Retinal pigment epithelial cell (primary cell): ENCODE measurements at regions not wholly inside any gene's neighbourhood (a gene's known extent, or its start where the extent isn't known, plus 50 kb on each side); places are given as distances from the start of the nearest gene placed in this dataset.

ENCODE experiments used
- DNase-seq: peaks from one replicate; pipeline ENCODE4 v3.0.0-alpha.2; 2010; ENCODE audit warnings: low read depth
- H3K4me3 ChIP-seq: 2 replicates; pipeline ENCODE4 v1.5.1; 2011; ENCODE audit warnings: mild to moderate bottlenecking, low read length, control low read depth, moderate library complexity
- CTCF ChIP-seq: conservative IDR thresholded peaks from 2 replicates; pipeline ENCODE4 v1.5.1; 2011; ENCODE audit warnings: low read depth, low read length, control low read depth, inconsistent platforms

GRCh38 chr6:37115236-37115895 is 54.6 kb upstream of the PIM1 start:
- no peak for TF ChIP-seq CTCF
- H3K4me3 ChIP-seq = no peak overlapping the region
- DNase-seq = no peak

DNA sequence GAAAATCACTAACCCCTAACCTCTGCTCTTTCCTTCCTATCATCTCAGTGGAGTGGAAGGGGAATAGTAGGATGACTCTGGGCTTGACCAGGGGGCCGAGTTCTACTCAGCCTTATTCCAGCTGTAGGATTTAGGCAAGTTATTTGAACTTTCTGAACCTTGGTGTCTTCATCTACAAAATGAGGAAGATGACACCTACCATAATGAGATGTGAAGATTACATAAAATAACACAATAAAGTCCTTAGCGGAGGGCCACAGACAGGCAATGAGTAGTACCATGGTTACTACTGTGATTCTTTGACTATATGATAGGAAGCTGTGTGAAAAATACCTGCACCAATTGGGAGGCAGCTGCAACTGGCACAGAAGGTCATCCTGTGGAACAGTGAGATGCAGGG is 53.6 kb upstream of the PIM1 start:
- no peak overlapping the region for H3K4me3 ChIP-seq
- TF ChIP-seq CTCF = no peak
- DNase-seq = no peak

GRCh38 chr6:37119387-37119886 is 50.5 kb upstream of the PIM1 start:
- TF ChIP-seq CTCF = no peak
- no peak overlapping the region for H3K4me3 ChIP-seq
- no peak for DNase-seq
